OCI-LY3 (cell line): ENCODE measurements at regions not wholly inside any gene's neighbourhood (a gene's known extent, or its start where the extent isn't known, plus 50 kb on each side); places are given as distances from the start of the nearest gene placed in this dataset.

ENCODE experiments used
- H2AFZ ChIP-seq: fragments of 200-600, 300-600 bp; shearing (Covaris generic); 2 replicates; pipeline ENCODE4 v1.6.0; 2014; ENCODE audit warnings: antibody characterized with exemption, low read depth, low read length
- H3K27ac ChIP-seq: fragments of 200-600, 300-600 bp; sonication (generic); 2 replicates; pipeline ENCODE4 v1.5.1; 2014; ENCODE audit warnings: mild to moderate bottlenecking, low read length, moderate library complexity, mixed read lengths
- H3K27me3 ChIP-seq: fragments of 200-600, 300-600 bp; sonication (generic); 2 replicates; pipeline ENCODE4 v1.6.1; 2014; ENCODE audit warnings: low read depth, low read length, mixed read lengths
- H3K36me3 ChIP-seq: fragments of 200-600, 300-600 bp; sonication (generic); replicated peaks from 2 replicates; pipeline ENCODE3; 2014; ENCODE audit warnings: low read depth, low read length, mixed read lengths
- H3K4me1 ChIP-seq: fragments of 300-600, 200-600 bp; sonication (generic); 2 replicates; pipeline ENCODE4 v1.6.1; 2014; ENCODE audit warnings: low read length, mixed read lengths
- H3K4me2 ChIP-seq: fragments of 200-600, 300-600 bp; sonication (generic); 2 replicates; pipeline ENCODE4 v1.6.1; 2014; ENCODE audit warnings: low read length, mixed read lengths
- H3K4me3 ChIP-seq: fragments of 300-600, 200-600 bp; sonication (generic); 2 replicates; pipeline ENCODE4 v1.5.1; 2014; ENCODE audit warnings: antibody characterized with exemption, mild to moderate bottlenecking, low read length, moderate library complexity
- H3K79me2 ChIP-seq: fragments of 300-600, 200-600 bp; shearing (Covaris generic); 2 replicates; pipeline ENCODE4 v1.6.1; 2014; ENCODE audit warnings: mild to moderate bottlenecking, low read length, mixed read lengths
- H3K9ac ChIP-seq: fragments of 300-600, 200-600 bp; shearing (Covaris generic); 2 replicates; pipeline ENCODE4 v1.6.0; 2014; ENCODE audit warnings: mild to moderate bottlenecking, low read length, moderate library complexity
- H3K9me3 ChIP-seq: fragments of 200-600, 300-600 bp; shearing (Covaris generic); 2 replicates; pipeline ENCODE4 v1.6.1; 2014; ENCODE audit warnings: low read length, mixed read lengths; ENCODE audit not compliant: insufficient read depth
- H4K20me1 ChIP-seq: fragments of 200-600, 300-600 bp; sonication (generic); 2 replicates; pipeline ENCODE4 v1.6.1; 2016; ENCODE audit warnings: low read length, mixed read lengths; ENCODE audit not compliant: insufficient read depth
- CTCF ChIP-seq: fragments of 200-600, 300-600 bp; sonication (generic); IDR thresholded peaks from 2 replicates; pipeline ENCODE4 v1.5.1; 2014; ENCODE audit warnings: antibody characterized with exemption, low read length, low read depth
- EZH2phosphoT487 ChIP-seq: fragments of 200-600 bp; shearing (Covaris generic); IDR thresholded peaks from 2 replicates; pipeline ENCODE4 v1.6.1; 2018; ENCODE audit warnings: antibody characterized with exemption, mixed run types, low read depth

DNA sequence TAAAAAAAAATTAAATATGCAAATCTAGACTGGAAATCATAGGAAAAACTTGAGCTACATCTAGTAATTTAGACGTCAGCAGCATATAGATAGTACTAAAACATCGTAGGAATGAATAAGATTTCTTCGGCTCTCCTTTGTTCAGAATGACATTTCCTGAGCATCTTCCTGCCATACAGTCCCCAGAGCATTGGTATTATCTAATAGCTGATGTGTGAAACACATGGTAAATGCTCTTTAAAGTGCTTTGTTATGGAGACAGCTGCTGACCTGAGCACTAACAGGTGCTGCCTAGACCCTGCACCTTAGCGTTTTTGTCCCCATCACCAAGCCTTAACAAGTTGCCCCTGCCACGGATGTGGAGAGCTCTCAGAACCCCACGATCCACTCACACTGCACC, 692.3 kb upstream of the PIK3C3 start:
- Histone ChIP-seq H3K79me2 (no peaks in the 10 kb centered on the region), H3K27me3 (no peaks in the 10 kb centered on the region), H3K9ac (no peak overlapping the region), H3K4me2 (no peak overlapping the region), H3K4me1 (no peaks in the 10 kb centered on the region), H3K27ac (no peak overlapping the region), H4K20me1 (no peaks in the 10 kb centered on the region), H3K9me3 (no peaks in the 10 kb centered on the region), H2AFZ (no peak overlapping the region), H3K4me3 (no peak overlapping the region), H3K36me3 (no peaks in the 10 kb centered on the region)
- no peak for TF ChIP-seq EZH2phosphoT487
- TF ChIP-seq CTCF = no peak

- Histone ChIP-seq H3K79me2 (no peaks in the 10 kb centered on the region), H2AFZ (no peak overlapping the region), H3K27me3 (no peaks in the 10 kb centered on the region), H3K36me3 (no peaks in the 10 kb centered on the region), H3K9me3 (no peaks in the 10 kb centered on the region), H3K9ac (no peak overlapping the region), H3K4me3 (no peak overlapping the region), H3K4me2 (no peak overlapping the region), H4K20me1 (no peaks in the 10 kb centered on the region), H3K27ac (no peak overlapping the region), H3K4me1 (no peaks in the 10 kb centered on the region)
- TF ChIP-seq CTCF (no peak), EZH2phosphoT487 (no peak)
These were observed 710.4 kb upstream of the PIK3C3 start for GRCh38 chr18:41244591-41245037.

- Histone ChIP-seq H4K20me1 (no peaks in the 10 kb centered on the region), H3K9me3 (no peaks in the 10 kb centered on the region), H3K4me3 (no peak overlapping the region), H3K4me1 (no peaks in the 10 kb centered on the region), H3K4me2 (no peak overlapping the region), H3K27ac (no peak overlapping the region), H3K36me3 (no peaks in the 10 kb centered on the region), H2AFZ (no peak overlapping the region), H3K9ac (no peak overlapping the region), H3K27me3 (no peaks in the 10 kb centered on the region), H3K79me2 (no peaks in the 10 kb centered on the region)
- TF ChIP-seq EZH2phosphoT487 = no peak
- no peak for TF ChIP-seq CTCF
These were observed 717.7 kb upstream of the PIK3C3 start for GRCh38 chr18:41237317-41237716.

- Histone ChIP-seq H3K4me2 (no peak overlapping the region), H3K27ac (no peak overlapping the region), H3K27me3 (no peaks in the 10 kb centered on the region), H4K20me1 (no peaks in the 10 kb centered on the region), H3K4me1 (no peaks in the 10 kb centered on the region), H3K79me2 (no peaks in the 10 kb centered on the region), H3K4me3 (no peak overlapping the region), H3K9me3 (no peaks in the 10 kb centered on the region), H3K36me3 (no peaks in the 10 kb centered on the region), H2AFZ (peak overlapping the region; percentile 4; the same call in 1 of the 2 replicates), H3K9ac (no peak overlapping the region)
- no peak for TF ChIP-seq CTCF
These were observed 723.4 kb upstream of the PIK3C3 start for GRCh38 chr18:41231681-41232080.
